NT2/D1 (cell line): ENCODE measurements at regions not wholly inside any gene's neighbourhood (a gene's known extent, or its start where the extent isn't known, plus 50 kb on each side); places are given as distances from the start of the nearest gene placed in this dataset.

Experiments
- SUZ12 ChIP-seq: IDR thresholded peaks from 2 replicates; pipeline ENCODE4 v1.6.1; 2011; ENCODE audit not compliant: insufficient read length, insufficient read depth; ENCODE audit errors: extremely low read depth
- ZNF274 ChIP-seq: IDR thresholded peaks from 2 replicates; pipeline ENCODE4 v1.6.1; 2011; ENCODE audit warnings: mild to moderate bottlenecking, low read depth, low read length

- TF ChIP-seq SUZ12, result no peak
- no peak for TF ChIP-seq ZNF274
Measured at GRCh38 chrX:109847257-109848187, 114.5 kb upstream of the ACSL4 start.
